Activated T-cell treated with anti-CD3 and anti-CD28 coated beads for 4 hours (primary cell): ENCODE measurements at regions not wholly inside any gene's neighbourhood (a gene's known extent, or its start where the extent isn't known, plus 50 kb on each side); places are given as distances from the start of the nearest gene placed in this dataset.
"Not testable (repeated sequence)": the region's sequence is repeated elsewhere in the genome, so short reads cannot be mapped to it uniquely, and the experiment has no call there.

Experiments
- DNase-seq: peaks from one replicate; pipeline ENCODE4 v3.0.0-alpha.2; 2020

DNA sequence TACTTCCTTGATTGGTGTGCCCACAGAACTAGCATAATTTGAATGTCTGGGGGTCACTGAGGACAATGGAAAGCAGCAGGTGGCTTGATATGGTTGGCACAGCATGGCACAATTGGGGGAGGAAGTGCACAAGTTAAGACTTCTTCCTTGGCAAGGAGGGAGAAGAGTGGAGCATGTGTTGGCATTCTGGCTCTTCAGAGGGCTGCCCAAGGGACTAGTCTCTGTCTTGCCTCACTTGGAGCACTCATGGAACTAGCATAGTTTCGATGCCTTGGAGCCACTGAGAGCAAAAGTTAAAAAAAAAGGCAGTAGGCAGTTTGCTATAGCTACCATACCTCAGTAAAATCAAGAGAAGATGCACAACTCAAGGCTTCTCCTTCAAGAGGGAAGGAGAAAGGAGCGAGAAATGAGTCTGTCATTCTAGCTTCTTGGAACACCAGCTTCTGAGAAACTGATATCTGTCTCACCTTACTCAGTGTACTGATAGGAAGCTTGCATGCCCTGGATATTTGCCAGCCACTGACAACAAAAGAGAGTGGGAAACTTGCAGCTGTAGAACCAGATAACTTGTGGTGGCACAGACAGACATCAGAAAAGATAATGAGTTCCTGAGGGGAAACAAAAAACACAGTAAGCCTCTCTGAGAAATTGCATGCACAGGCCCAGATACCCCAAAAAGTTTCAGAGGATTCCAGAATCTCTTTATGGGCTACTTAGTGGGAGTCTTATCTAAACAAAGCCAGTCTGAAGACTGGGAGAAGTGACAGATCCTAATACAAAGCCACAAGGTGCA is 207.5 kb upstream of the SAMSN1 start:
- no peak for DNase-seq

DNA sequence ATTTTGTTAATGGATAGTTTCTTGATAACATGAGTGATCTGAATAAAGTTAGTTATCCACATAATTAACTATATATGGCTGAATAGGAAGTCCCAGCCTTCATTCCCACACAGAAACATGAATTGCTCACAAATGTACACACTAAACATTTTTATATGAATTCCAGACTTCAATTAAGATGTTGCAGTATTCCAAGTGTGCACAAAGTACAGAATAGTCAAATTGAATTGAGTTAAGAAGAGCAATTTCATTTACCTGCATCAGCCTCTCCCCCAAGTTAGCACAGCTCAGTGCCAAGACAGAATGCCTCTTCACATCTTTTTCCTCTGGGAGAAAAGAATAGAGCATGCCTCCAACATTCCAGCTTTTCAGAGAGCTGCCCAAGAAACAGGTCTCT is 207.0 kb upstream of the SAMSN1 start:
- no peak for DNase-seq

DNA sequence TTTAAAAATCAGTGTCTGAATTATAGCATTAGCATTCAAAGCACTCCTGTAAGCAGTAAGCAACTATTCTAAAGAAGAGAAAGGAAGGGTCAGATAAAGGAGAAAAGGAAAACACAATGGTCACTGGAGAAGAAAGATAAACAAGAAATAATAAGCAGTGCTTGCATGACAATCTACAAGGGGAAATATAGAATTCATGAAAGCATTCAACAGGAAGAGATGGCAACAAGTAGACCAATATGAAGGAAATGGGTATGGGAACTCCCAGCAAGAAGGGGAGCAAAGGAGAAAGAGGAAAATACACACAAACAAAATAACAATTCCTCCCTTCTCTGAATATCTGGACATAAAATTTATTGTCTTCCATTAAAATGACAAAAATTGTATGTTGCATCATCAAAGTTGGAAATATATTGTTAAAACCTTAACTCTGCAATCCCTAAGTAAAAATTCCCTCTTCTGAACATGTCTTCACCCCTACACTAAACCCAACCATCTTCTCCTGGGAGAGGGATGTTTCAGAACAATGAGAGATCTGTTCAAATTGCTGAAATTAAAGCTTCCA is 206.3 kb upstream of the SAMSN1 start:
- no peak for DNase-seq

- DNase-seq: no peak
Measured at GRCh38 chr21:14751602-14752344, 205.7 kb upstream of the SAMSN1 start.

DNA sequence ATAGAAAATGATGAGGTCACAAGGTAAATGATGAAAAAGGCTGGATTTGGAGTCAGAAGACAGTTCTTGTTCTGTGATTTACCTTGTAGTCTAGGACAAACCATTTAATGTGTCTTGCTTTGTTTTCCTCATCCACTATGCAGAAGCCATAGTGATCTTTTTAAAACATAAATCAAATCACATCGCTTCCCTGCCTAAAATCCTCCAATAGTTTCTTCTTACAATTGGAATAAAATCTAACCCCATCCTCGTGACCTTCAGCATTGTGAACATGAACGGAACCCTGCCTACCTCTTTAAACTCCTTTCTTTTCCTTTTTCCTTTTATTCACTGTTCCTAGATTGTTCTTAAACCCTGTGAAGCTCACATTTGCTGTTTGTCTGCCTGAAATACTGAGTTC is 204.9 kb upstream of the SAMSN1 start:
- no peak for DNase-seq

GRCh38 chr21:14750041-14750440 is 203.9 kb upstream of the SAMSN1 start:
- no peak for DNase-seq

DNA sequence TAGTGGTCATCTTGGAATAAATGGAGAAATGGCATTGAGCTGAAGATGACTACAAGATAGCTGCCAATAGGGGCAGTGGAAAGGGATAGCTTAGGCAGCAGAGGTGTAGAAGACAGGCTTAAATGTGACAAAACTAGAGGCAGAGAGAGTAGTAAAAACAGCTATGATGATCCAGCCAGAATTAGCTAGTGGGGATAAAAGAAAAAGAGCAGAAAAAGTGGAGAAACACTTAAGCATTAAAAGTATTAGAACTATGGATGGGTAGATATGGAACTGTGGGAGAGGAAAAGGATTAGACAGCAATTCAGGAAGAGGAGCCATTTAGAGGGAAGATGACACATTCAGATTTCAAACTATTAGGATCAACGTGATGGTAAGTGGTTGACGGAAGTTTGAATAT is 202.5 kb upstream of the SAMSN1 start:
- no peak for DNase-seq

- DNase-seq: no peak
Measured at GRCh38 chr21:14744368-14744767, 198.3 kb upstream of the SAMSN1 start.

DNA sequence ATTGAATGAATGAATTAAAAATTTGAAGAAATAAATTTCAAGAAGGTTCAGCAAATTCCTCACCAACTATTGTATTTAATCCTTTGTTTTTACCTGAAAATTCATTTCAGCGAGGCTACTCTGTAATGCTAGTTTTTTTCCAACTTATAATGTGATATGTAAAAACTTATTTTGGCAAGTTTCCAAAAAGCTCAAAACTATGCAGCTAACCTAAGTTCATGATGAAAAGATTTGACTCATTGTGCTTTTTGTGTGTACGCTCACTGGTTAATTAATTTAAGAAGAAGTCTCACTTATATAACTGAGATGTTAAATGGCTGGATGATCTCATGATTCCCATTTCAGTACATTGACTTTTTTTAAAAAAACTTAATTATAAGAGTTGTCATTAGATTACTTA is 196.0 kb upstream of the SAMSN1 start:
- no peak for DNase-seq

DNA sequence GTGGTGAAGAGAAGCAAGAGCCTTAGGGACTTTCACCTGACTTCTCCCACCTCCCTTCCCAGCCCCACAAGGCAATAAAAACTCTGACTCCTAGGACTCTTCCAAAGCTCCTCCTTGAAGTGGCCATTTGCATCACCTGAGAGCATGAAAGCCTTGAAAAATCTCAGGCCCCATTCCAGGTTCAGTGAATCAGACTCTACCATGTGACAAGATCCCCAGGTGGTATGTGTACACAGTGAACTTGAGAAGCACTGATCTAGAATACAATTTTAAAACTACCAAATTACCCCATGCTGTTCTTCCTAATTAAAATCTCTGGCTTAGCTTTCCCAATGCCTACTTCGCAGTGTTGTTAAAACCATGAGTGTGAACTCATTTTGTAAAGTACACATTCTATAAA is 195.1 kb upstream of the SAMSN1 start:
- DNase-seq: no peak

GRCh38 chr21:14740692-14741091 is 194.6 kb upstream of the SAMSN1 start:
- DNase-seq: no peak

DNA sequence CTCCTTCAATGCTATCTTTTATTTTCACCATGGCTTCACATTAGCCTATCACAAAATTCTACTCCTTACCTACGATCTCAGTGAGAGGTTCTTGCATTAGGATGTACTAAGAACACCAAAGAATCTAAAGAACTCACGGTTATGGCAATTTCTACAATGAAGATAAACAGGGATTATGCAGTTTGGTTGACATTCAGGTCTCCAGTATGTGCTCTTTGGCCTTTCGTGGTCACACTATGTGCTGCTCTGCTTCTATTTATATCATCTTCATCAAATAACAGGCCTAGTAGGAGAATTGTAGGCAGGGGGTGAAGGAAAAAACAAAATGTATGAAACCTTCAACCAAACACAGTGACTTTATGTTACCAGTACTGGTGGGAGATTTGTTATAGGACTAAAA is 194.0 kb upstream of the SAMSN1 start:
- no peak for DNase-seq

DNA sequence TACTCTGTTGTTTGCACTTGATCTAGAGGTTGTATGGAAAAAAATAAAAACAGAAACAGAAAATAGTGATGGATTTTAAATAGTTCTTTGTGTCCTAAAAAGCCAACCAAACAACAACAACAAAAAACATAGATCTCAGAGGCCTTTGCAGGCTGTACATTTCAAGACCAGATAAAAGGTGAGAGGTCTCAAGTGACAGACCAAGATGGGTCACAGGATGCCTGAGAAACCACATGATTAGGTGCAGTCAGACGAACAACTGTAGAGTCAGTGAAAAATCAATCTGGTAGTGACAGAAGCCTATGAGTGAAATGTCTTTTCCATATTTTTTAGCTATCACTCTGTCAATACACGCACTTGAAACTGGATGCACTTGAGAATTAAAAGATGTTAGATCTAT is 193.5 kb upstream of the SAMSN1 start:
- DNase-seq: no peak

DNA sequence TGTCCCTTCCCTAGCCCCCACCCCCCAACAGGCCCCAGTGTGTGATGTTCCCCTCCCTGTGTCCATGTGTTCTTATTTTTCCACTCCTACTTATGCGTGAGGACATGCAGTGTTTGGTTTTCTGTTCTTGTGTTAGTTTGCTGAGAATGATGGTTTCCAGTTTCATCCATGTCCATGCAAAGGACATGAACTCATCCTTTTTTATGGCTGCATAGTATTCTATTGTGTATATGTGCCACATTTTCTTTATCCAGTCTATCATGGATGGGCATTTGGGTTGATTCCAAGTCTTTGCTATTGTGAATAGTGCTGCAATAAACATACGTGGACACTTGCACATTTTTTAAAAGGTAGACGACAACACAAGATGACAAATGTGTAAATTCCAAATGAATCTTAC is 192.5 kb upstream of the SAMSN1 start:
- DNase-seq: not testable (repeated sequence)

GRCh38 chr21:14737922-14738321 is 191.8 kb upstream of the SAMSN1 start:
- DNase-seq: peak; percentile 48

DNA sequence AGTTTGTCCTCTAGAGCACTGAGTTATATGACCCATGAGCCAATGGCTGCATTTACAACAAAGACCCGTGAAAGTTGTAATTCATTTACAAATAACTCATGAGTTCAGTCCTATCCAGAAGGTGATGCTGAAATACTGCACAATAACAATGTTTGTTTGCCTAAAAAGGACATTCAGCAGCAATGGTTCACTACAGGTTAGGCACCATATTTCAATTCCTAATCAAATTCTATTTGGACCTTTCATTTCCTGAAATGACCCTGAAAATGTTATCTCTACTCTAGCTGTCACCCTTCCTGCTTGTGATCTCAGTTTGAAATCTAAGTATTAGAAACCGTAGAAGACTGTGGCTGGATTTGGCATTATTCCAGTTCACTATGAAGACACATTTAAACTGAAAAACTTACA is 191.2 kb upstream of the SAMSN1 start:
- DNase-seq: no peak

DNA sequence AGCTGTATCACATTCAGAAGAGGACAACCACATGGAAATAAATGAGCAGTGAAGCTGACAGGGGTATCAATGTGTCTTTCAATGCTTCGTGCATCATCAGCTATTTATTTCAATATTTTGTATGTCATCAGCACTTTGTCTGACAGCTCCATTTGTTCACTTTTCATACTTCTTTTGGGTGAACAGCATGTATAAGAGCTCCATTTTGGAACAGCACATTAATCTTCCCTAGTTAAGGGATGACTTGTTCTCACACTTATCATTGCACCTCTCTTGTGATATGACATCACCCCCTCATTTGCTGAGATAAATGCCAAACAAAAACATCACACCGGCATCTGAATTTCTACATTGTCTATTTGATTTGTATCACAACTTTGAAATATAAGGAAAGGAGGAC is 190.6 kb upstream of the SAMSN1 start:
- no peak for DNase-seq

DNA sequence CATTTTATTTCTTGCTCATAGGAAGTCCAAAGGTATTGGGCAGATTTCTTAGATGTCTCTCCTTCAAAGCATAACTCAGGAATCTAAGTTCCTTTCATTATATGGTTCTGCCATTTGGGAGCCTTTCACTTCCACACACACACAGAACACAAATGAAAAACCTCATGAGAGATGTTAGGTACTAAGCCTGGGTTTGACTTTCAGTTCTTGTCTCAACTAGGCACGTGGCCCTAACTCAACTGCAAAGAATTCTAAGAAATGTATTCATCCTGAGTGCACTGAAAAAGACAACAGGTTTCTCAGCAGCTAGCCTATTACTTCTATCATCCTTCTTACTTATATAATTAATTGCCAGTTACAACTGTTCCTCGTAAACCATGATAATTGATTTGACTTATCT is 190.0 kb upstream of the SAMSN1 start:
- DNase-seq: no peak

GRCh38 chr21:14734833-14735232 is 188.7 kb upstream of the SAMSN1 start:
- no peak for DNase-seq

- DNase-seq: no peak
Measured at GRCh38 chr21:14734191-14734590, 188.1 kb upstream of the SAMSN1 start.

GRCh38 chr21:14725219-14725618 is 179.1 kb upstream of the SAMSN1 start:
- DNase-seq: no peak

DNA sequence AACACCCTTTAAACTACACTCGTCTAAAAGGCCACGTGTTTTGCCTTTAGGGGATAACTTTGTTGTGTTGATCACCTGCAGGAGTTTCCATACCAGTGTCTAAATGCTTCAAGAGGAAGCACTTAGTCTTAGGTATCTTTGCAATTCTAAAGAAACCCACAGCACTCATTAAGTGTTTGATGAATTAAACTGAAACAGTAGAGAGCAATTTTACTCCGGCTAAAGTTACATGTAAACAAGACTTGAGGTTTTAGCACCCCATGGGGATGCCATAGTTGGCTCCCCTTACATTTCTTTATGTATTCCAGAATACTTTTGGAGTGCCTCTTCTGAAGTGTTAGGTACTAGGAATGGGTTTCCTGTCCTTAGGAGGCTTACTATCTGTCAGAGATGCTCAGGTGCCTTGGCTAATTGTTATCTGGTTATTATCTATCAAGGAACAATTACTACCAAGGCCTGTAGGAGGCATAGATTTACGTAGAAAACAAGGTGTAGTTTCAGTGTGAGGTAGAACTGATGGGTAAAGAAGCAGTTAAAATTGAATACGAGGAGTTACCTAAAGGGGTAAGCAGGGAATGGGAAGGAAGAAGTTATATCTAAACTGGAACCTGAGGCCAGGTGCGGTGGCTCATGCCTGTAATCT is 176.8 kb upstream of the SAMSN1 start:
- no peak for DNase-seq

DNA sequence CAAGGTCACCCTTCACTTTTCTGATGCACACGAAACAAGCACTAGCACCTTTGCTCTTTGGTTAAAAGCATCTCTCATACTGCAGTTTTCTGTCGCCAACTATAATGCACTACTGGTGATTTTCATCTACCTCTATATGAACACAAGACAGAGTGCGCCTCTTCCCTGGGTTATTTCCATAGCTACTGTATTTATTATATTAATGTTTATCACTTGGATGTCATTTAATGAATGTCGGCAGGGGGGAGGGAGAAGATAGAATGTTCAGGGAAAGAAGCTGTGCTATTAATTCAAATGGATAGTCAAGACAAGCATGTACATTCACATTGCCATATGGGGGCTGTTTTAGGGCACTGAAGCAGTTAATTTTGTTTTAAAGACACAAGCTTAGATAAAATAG is 174.1 kb upstream of the SAMSN1 start:
- no peak for DNase-seq

DNA sequence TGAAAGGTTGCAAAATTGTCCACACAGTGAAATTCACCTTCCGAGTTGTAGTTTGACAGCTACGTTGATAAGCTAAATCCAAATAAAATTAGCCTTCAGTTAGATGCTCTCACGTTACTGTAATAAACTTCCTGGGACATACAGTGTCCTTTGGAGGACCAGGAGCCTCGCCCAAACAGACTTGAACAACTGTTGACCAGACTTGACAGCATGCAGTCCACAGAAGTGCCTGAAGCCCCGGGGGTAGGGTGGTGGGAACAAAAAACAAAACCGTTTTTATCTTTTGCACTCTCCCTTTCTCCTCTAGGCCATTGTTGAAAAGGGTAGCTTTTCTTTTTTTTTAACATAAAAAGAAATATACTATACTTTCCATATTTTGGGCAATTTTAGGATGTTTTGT is 172.8 kb upstream of the SAMSN1 start:
- no peak for DNase-seq
